Neural progenitor cell (in vitro differentiated cells): ENCODE measurements at regions not wholly inside any gene's neighbourhood (a gene's known extent, or its start where the extent isn't known, plus 50 kb on each side); places are given as distances from the start of the nearest gene placed in this dataset.

Source experiments
- EZH2 ChIP-seq: fragments of 200-600 bp; sonication (generic); IDR thresholded peaks from 2 replicates; pipeline ENCODE4 v1.6.1; 2017; ENCODE audit warnings: antibody characterized with exemption, mild to moderate bottlenecking, moderate library complexity
- EZH2phosphoT487 ChIP-seq: fragments of 200-600 bp; sonication (generic); IDR thresholded peaks from 2 replicates; pipeline ENCODE4 v1.6.1; 2017; ENCODE audit warnings: antibody characterized with exemption
- TF ChIP-seq, protein P1 (sequence below): fragments of 200-600 bp; sonication (generic); IDR thresholded peaks from 2 replicates; pipeline ENCODE4 v1.5.1; 2017; ENCODE audit warnings: antibody characterized with exemption, mild to moderate bottlenecking

DNA sequence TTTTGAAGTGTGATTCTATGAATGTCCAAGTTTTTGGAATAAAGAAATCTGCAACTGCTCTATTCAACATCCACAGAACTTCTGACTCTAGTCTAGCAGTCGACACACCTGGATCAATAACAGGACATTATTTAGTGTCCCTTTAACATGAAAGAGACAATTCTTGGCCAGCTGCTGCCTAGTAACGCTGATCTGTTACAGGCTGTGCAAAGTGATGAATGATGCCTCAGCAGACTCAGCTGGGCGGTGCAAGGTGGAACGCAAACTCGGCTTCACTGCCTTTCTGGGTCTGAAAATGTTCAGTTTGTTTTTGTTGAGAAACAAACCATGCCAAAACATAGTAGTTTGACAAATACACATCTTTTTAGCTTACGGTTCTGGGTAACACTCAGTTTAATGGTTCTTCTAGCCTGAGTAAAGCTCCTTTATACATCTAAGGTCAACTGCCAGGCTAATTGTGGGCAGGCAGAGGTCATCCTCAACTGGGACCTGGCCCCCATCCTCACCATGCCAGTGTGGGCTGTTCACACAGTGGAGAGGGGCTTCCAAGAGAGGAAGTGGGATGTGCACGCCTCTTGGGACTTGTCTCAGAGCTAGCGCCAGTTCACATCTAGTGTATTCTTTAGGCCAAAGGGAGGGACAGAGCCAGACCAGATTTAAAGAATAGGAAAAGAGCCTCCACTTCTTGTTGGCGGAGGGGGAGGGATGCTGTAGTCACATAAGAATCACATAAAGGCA lies 879.7 kb downstream of the QKI start:
- TF ChIP-seq, protein P1, sequence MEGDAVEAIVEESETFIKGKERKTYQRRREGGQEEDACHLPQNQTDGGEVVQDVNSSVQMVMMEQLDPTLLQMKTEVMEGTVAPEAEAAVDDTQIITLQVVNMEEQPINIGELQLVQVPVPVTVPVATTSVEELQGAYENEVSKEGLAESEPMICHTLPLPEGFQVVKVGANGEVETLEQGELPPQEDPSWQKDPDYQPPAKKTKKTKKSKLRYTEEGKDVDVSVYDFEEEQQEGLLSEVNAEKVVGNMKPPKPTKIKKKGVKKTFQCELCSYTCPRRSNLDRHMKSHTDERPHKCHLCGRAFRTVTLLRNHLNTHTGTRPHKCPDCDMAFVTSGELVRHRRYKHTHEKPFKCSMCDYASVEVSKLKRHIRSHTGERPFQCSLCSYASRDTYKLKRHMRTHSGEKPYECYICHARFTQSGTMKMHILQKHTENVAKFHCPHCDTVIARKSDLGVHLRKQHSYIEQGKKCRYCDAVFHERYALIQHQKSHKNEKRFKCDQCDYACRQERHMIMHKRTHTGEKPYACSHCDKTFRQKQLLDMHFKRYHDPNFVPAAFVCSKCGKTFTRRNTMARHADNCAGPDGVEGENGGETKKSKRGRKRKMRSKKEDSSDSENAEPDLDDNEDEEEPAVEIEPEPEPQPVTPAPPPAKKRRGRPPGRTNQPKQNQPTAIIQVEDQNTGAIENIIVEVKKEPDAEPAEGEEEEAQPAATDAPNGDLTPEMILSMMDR: no peak
- TF ChIP-seq EZH2phosphoT487 (no peak), EZH2 (no peak)
